Epithelial cell of proximal tubule (primary cell): ENCODE measurements at regions not wholly inside any gene's neighbourhood (a gene's known extent, or its start where the extent isn't known, plus 50 kb on each side); places are given as distances from the start of the nearest gene placed in this dataset.

Experiments used
- DNase-seq: peaks from one replicate; pipeline ENCODE4 v3.0.0-alpha.2; 2011; ENCODE audit warnings: low read depth
- H3K4me3 ChIP-seq: 2 replicates; pipeline ENCODE4 v1.5.1; 2011; ENCODE audit warnings: low read depth, mild to moderate bottlenecking, low read length
- TF ChIP-seq, protein P1 (sequence below): conservative IDR thresholded peaks from 2 replicates; pipeline ENCODE4 v1.5.1; 2012; ENCODE audit warnings: low read depth, mild to moderate bottlenecking, low read length

DNA sequence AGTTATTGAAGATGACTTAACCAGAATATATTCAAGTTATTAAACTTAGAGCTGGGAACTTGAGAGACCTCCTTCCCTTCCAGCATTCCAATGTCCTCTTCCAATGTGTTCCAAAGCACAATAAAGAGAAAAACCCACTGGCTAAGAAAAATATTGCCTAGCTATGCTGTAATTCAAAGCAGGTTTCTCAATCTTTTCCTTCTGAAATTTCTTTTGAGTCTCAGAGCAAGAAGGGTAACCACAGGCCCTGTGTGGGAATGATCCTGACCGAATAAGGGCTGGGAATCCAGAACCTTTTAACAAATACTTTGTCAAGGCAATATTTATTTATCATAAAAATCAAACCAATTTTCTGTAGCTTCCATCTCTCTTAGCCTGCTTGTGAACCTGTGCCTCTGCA lies 150.7 kb upstream of the SFRP2 start:
- TF ChIP-seq, protein P1, sequence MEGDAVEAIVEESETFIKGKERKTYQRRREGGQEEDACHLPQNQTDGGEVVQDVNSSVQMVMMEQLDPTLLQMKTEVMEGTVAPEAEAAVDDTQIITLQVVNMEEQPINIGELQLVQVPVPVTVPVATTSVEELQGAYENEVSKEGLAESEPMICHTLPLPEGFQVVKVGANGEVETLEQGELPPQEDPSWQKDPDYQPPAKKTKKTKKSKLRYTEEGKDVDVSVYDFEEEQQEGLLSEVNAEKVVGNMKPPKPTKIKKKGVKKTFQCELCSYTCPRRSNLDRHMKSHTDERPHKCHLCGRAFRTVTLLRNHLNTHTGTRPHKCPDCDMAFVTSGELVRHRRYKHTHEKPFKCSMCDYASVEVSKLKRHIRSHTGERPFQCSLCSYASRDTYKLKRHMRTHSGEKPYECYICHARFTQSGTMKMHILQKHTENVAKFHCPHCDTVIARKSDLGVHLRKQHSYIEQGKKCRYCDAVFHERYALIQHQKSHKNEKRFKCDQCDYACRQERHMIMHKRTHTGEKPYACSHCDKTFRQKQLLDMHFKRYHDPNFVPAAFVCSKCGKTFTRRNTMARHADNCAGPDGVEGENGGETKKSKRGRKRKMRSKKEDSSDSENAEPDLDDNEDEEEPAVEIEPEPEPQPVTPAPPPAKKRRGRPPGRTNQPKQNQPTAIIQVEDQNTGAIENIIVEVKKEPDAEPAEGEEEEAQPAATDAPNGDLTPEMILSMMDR, result no peak
- H3K4me3 ChIP-seq, result no peak overlapping the region
- no peak for DNase-seq

DNA sequence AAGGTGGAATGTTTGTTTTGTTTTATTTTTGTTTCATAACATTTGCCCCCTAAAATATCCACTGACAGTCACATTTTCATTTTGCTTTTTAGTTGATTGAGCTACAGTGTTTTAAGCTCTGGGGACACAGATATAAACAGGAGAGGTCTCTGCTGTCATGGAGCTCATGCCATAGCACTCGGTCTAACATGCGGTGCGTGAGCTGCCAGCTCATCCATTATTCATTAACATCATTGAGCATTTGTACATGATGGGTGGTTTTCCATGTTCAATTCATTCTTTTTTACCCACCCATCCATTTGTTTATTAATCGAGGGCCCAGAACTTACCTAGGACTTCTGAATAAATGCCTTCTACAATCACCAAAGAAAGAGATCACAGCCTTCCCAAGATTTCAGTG lies 150.1 kb upstream of the SFRP2 start:
- H3K4me3 ChIP-seq, result no peak overlapping the region
- TF ChIP-seq, protein P1, result no peak
- no peak for DNase-seq

DNA sequence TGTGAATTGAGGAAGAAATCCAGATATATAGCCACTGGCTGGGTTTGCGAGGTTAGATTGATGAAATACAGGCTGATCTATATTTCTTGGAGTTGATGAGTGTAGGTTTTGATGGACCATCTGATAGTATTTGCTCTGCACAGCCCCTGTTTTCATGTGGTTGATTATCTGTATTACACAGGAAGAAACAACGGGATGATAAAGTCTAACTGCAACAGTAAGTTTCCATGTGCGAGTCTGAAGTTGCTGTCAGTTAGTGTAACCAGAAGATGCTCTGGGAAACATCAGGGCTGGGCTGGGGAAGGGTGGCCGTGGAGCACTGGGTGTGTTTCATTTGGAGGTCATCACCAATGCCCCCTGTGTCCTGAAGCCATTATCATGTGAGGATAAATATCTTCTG lies 148.4 kb upstream of the SFRP2 start:
- TF ChIP-seq, protein P1, result no peak
- H3K4me3 ChIP-seq, result no peak overlapping the region
- DNase-seq, result no peak

DNA sequence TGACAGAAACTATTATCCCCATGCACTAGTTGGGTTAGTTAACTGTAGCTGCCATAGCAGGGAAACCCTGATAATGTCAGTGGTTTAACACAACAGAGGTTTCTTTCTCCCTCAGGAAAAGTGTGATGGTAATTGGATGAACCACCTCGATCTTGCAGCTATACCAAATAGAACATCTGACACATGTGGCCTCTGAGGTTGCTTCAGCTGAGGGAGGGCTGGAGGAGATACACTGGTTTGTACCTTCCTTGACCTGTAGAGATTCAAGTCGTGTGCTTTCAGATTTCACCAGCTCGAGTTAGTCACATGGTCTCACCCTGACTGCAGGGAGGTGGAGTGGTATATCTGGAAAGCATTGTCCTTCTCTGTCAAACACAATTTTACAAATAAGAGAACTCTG lies 147.2 kb upstream of the SFRP2 start:
- DNase-seq, result no peak
- TF ChIP-seq, protein P1, result no peak
- no peak overlapping the region for H3K4me3 ChIP-seq

DNA sequence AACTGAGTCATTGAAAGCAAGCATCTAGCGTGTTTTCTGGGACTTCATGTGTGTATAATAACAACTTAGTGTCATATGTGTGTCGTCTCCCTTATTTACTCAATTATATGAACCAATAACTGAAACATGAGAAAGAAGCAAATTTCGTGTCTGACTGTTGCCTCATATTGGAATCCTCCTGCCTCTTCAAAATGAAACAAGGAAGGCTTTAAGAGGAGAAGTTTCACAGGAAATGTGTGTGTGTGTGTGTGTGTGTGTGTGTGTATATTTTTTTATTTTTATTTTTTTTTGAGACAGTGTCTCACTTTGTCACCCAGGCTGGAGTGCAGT lies 145.8 kb upstream of the SFRP2 start:
- TF ChIP-seq, protein P1, result no peak
- no peak overlapping the region for H3K4me3 ChIP-seq
- no peak for DNase-seq

DNA sequence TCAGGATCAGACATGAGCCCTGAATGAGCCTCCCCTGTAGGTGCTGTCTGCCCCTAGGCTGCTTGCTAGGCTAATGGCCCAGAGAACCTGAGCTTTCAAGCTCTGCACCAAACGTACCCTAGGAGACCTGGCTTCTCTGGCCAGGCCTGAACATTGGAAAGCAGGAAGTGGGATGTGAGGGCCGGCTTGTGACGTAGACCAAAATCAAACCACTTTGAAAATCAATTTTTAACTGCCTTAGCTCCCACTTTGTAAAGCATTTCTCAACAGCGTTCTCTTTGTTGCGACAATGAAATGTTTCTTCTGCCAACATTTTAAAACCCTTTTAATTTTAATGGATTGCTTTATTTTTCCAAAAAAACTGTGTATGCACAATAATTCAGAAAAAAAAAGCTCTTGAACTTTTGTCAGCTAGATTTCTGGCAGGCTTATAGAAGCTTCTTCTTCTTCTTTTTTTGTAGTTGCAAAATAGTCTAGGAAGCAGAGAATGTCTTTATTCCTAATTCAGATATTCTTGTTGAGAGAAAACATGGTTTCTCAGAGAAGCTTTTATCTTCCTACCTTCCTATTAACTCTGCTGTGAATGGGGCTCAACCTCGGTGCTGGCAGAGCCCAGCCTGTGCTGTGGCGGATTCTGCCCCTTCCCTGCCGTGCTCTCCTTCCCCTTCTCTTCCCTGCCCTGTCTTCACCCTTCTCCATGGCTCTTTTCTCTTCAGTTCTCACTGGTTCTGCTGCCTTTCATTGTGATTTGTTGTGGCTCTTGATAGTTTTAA lies 145.2 kb upstream of the SFRP2 start:
- no peak for DNase-seq
- no peak overlapping the region for H3K4me3 ChIP-seq
- TF ChIP-seq, protein P1, result no peak

DNA sequence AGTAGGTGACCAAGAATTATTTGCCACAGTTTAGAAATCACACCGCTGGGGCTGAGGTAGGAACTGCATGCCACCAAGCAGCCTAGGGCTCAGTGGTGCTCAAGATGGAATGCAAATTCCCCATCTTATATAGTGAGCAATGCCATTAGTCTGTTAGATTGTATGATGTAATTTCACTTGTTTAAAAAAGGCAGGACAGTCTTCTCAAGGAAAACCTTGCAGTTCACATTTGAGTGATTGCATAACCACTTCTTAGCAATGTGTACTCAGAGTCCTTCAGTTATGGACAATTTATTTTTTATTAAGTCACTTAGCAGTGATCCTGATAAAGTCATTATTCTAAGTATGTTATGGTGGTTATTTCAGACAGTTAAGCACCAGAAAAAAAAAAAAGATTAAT lies 142.9 kb upstream of the SFRP2 start:
- peak; percentile 25 for DNase-seq
- no peak overlapping the region for H3K4me3 ChIP-seq
- TF ChIP-seq, protein P1, result no peak
